Mucosa of descending colon (tissue), 3 donors: ENCODE measurements at regions not wholly inside any gene's neighbourhood (a gene's known extent, or its start where the extent isn't known, plus 50 kb on each side); places are given as distances from the start of the nearest gene placed in this dataset.
A peak's percentile ranks its signal among the peaks of the same experiment; 100 is the strongest.
"Not testable (repeated sequence)": the region's sequence is repeated elsewhere in the genome, so short reads cannot be mapped to it uniquely, and the experiment has no call there.

Experiments
- ATAC-seq: fragments of 200-7000 bp; cut with Tn5 transposase; one replicate; pipeline ENCODE4 v1.9.1; 2020; ENCODE audit warnings: mild to moderate bottlenecking, moderate library complexity
- DNase-seq, 3 donors: peaks; one replicate each; pipeline ENCODE4 v3.0.0-alpha.2; 2020
- H3K36me3 ChIP-seq: fragments of 200-600 bp; one replicate; pipeline ENCODE4 v1.8.0; 2021; ENCODE audit warnings: low read depth, mild to moderate bottlenecking
- H3K4me1 ChIP-seq: fragments of 200-600 bp; one replicate; pipeline ENCODE4 v1.8.0; 2021; ENCODE audit warnings: low read depth, mild to moderate bottlenecking
- H3K4me3 ChIP-seq: fragments of 200-600 bp; one replicate; pipeline ENCODE4 v1.8.0; 2021; ENCODE audit warnings: mild to moderate bottlenecking
- H3K9me3 ChIP-seq: fragments of 200-600 bp; one replicate; pipeline ENCODE4 v1.8.0; 2021; ENCODE audit warnings: mild to moderate bottlenecking
- intact Hi-C, 2 donors: fragments of 100-400 bp; cut with DNase I in 1 of 2; cut with micrococcal nuclease in 1 of 2; formaldehyde crosslinking; loops; one replicate each; pipeline versions ENCODE4 v1.11.0 to v1.11.1; 2022; cut with DNase I, micrococcal nuclease
- TF ChIP-seq, protein P1 (sequence below): fragments of 200-600 bp; IDR thresholded peaks from one replicate; pipeline ENCODE4 v1.8.0; 2022; ENCODE audit warnings: antibody characterized with exemption, mild to moderate bottlenecking
- donor health status: DM: no; HTN: no; CAD: no; lungs with moderate emphysema.
- donor health status: DM: no; HTN: no; CAD: no.
- donor health status: DM: no; HTN: yes; CAD: no.

DNA sequence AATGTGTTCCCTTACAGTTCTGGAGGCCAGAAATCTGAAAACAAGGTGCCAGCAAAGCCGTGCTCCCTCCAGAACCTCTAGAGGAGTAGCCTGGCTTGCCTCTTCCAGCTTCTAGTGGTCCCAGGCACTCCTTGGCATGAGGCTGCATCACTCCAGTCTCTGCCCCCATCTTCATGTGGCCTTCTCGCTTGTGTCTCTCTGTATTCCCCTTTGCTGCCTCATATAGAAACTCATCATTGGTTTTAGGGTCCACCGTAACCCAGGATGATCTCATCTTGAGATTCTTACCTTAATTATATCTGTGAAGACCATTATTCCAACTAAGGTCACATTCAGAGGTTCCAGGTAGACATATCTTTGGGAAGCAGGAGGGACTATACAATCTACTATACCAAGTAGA is 182.4 kb downstream of the SKIDA1 start:
- Histone ChIP-seq H3K4me3 (no peak overlapping the region), H3K9me3 (no peaks in the 10 kb centered on the region), H3K4me1 (no peaks in the 10 kb centered on the region), H3K36me3 (no peaks in the 10 kb centered on the region)
- TF ChIP-seq, protein P1, sequence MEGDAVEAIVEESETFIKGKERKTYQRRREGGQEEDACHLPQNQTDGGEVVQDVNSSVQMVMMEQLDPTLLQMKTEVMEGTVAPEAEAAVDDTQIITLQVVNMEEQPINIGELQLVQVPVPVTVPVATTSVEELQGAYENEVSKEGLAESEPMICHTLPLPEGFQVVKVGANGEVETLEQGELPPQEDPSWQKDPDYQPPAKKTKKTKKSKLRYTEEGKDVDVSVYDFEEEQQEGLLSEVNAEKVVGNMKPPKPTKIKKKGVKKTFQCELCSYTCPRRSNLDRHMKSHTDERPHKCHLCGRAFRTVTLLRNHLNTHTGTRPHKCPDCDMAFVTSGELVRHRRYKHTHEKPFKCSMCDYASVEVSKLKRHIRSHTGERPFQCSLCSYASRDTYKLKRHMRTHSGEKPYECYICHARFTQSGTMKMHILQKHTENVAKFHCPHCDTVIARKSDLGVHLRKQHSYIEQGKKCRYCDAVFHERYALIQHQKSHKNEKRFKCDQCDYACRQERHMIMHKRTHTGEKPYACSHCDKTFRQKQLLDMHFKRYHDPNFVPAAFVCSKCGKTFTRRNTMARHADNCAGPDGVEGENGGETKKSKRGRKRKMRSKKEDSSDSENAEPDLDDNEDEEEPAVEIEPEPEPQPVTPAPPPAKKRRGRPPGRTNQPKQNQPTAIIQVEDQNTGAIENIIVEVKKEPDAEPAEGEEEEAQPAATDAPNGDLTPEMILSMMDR = no peak
- no peak for DNase-seq
- intact Hi-C loops = no loop called here
- no peak for ATAC-seq

DNA sequence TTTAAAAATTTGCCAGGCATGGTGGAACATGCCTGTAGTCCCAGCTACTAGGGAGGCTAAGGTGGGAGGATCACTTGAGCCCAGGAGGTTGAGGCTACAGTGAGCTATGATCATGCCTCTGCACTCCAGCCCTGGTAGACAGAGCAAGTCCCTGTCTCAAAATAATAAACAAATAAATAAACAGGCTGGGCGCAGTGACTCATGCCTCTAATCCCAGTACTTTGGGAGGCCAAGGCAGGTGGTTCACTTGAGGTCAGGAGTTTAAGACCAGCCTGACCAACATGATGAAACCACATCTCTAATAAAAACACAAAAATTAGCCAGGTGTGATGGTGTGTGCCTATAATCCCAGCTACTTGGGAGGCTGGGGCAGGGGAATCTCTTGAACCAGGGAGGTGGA is 183.0 kb downstream of the SKIDA1 start:
- intact Hi-C loops, DNase-seq, H3K4me1 ChIP-seq, H3K9me3 ChIP-seq, ATAC-seq, H3K36me3 ChIP-seq, H3K4me3 ChIP-seq: not testable (repeated sequence)

DNA sequence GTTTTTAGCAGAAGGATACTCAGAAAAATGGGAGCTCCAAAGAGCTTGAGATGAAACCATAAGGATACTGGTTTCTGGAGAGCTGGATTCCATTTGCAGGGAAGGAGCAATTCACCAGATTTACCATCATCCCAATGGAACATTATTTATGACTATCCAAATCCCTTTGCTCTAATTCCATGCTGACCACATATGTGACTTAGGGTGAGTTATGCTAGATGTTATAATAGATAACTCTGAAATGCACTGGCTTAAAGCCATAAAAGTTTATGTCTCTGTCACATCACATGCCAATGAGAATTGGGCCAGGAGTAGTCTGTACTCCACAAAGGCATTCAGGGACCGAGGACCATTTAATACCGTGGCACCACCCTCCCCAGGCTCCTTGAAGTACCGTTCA is 185.2 kb downstream of the SKIDA1 start:
- Histone ChIP-seq H3K9me3 (no peaks in the 10 kb centered on the region), H3K4me3 (no peak overlapping the region), H3K36me3 (no peaks in the 10 kb centered on the region), H3K4me1 (no peaks in the 10 kb centered on the region)
- TF ChIP-seq, protein P1 = no peak
- no peak for DNase-seq
- no peak for ATAC-seq
- intact Hi-C loops = no loop called here

DNA sequence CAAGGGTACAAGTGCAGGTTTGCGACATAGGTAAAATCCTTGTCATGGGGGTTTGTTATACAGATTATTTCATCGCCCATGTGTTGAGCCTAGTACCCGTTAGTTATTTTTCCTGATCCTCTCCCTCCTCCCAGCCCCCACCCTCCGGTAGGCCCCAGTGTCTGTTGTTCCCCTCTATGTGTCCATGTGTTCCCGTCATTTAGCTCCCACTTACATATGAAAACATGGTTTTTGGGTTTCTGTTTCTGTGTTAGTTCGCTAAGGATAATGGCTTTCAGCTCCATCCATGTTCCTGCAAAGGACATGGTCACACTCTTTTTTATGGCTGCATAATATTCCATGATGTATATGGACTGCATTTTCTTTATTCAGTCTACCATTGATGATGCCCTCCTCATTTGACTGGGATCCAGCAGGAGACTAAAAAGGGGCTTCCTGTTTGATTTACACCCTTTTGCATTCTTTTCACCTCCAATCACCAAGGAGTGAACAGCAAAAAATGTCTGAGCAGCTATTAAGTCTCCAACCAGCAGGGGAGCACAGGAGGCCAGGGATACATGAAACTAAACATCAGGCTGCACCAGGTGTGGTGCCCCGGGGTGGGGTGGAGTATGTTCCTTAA is 188.2 kb downstream of the SKIDA1 start:
- no peak for ATAC-seq

DNA sequence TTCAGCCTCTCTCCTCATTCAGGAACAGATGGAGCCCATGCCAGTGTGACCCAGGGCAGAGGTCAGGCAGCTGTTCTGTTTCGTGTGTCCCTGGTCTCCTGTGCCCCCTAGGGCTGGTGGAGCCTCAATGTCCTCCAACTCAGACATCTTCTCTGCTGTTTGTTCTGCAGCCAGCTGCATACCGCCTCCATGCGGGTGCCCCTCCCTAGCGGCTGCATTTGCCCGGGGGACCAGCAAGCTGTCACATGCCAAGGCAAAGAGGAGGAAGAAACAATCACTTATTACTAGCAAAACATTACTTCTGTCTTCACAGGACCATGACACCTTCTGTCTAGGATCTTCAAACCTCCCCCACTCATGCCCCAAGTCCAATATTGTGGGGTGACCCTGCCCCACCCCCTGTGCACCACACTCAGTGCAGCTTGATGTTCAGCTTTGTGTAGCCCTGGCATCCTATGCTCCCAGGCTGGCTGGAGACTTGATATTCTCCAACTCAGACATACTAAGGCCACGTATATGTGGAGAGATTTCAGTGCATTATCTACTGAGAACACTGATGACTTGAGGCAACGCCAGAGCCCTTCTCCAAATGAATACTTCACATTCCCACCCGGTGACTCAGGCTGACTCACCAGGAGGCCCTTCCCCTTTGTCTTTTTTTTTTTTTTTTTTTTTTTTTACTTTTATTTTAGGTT is 188.9 kb downstream of the SKIDA1 start:
- DNase-seq (no peak), ATAC-seq (no peak)
- no peaks in the 10 kb centered on the region for H3K9me3 ChIP-seq
- intact Hi-C loops = no loop called here
- no peaks in the 10 kb centered on the region for H3K36me3 ChIP-seq
- no peak overlapping the region for H3K4me3 ChIP-seq
- TF ChIP-seq, protein P1 = no peak
- no peaks in the 10 kb centered on the region for H3K4me1 ChIP-seq

More for the DNA sequence above, 188.2 kb downstream of the SKIDA1 start:
- intact Hi-C loops = no loop called here
- Histone ChIP-seq H3K4me3 (no peak overlapping the region), H3K9me3 (no peaks in the 10 kb centered on the region), H3K36me3 (no peaks in the 10 kb centered on the region), H3K4me1 (no peaks in the 10 kb centered on the region)
- no peak for DNase-seq
- TF ChIP-seq, protein P1 = no peak

DNA sequence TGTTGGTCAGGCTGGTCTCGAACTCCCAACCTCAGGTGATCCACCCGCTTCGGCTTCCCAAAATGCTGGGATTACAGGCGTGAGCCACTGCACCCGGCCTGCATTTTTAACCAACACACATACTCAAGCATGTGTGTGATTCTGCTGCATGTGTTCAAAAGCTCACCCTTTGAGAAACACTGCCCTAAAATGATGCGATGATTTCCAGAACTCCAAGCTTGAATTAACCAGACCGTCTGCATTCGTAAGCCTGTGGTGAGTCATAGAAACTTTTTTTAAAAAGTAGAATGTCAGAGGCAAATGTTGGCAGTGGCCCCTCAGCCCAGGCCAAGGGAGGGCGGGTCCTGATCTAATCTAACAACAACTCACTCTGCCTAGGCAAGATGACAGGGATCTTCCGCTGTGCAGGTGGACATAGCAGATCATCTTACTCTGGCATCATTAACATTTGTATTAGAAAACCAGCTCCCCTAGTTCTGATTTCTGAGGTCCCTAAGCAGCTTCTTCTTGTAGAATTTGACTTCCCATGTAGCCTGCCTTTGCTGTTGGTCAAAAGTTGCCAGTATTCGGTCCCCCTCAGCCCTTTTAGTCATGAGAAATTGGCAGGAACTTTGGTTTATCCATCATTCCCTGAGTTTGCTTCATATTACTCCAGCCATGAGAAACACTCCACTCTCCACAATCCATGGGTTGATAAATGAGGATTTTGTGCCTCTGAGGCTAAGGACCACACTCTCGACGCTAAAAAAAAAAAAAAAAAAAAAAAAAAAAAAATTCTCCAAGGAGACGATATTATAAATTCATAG is 190.4 kb downstream of the SKIDA1 start:
- H3K9me3 ChIP-seq = no peaks in the 10 kb centered on the region
- no peaks in the 10 kb centered on the region for H3K4me1 ChIP-seq
- H3K36me3 ChIP-seq = no peaks in the 10 kb centered on the region
- H3K4me3 ChIP-seq = no peak overlapping the region
- peak in 1 of 3 donors; percentile 10 for DNase-seq
- intact Hi-C loops = no loop called here
- TF ChIP-seq, protein P1 = no peak
- ATAC-seq = peak; percentile 30
